ENCODE measurements at regions not wholly inside any gene's neighbourhood (a gene's known extent, or its start where the extent isn't known, plus 50 kb on each side); places are given as distances from the start of the nearest gene placed in this dataset.

- TF ChIP-seq CHD7 (IDR thresholded peaks at IDR 0.05; ENCODE audit: insufficient replicate concordance, low read length): no peak
- no peak for TF ChIP-seq SIN3A (conservative IDR thresholded peaks at IDR 0.05 in 1 of 2, IDR thresholded peaks at IDR 0.05 in 1 of 2; ENCODE audit: low read depth in 1 of 2, low read length in 2 of 2)
- no peak for TF ChIP-seq TAF7 (optimal IDR thresholded peaks at IDR 0.05; ENCODE audit: borderline replicate concordance, low read depth, low read length)
- TF ChIP-seq MAFK (IDR thresholded peaks at IDR 0.05; ENCODE audit: low read depth, low read length): no peak
- no peak for TF ChIP-seq KDM1A (IDR thresholded peaks at IDR 0.05; ENCODE audit: borderline replicate concordance, low read length)
- no peak for TF ChIP-seq CHD2 (IDR thresholded peaks at IDR 0.05; ENCODE audit: low read length)
- no peak for TF ChIP-seq SUZ12 (IDR thresholded peaks at IDR 0.05; ENCODE audit: low read length)
- TF ChIP-seq EP300 (IDR thresholded peaks at IDR 0.05; ENCODE audit: borderline replicate concordance in 1 of 2, low read depth in 2 of 2, low read length in 2 of 2): no peak
- TF ChIP-seq GTF2F1 (IDR thresholded peaks at IDR 0.05; ENCODE audit: borderline replicate concordance, low read depth, low read length): no peak
- TF ChIP-seq SIX5 (IDR thresholded peaks at IDR 0.05; ENCODE audit: low read depth, low read length): no peak
- no peak for TF ChIP-seq CBX8 (IDR thresholded peaks at IDR 0.05; ENCODE audit: borderline replicate concordance, low read depth, low read length)
- no peak for TF ChIP-seq KDM4A (IDR thresholded peaks at IDR 0.05; ENCODE audit: low read depth, low read length, severe bottlenecking)
These were observed 2022.0 kb upstream of the CELF4 start (continued) for GRCh38 chr18:39587586-39587985.

Measured in H1 (cell line).